RWPE2 (cell line): ENCODE measurements at regions not wholly inside any gene's neighbourhood (a gene's known extent, or its start where the extent isn't known, plus 50 kb on each side); places are given as distances from the start of the nearest gene placed in this dataset.

ENCODE experiments used
- ATAC-seq: fragments of 200-7000 bp; cut with Tn5 transposase; 3 replicates; pipeline ENCODE4 v1.9.1; 2021; ENCODE audit warnings: low read depth
- DNase-seq: peaks from one replicate; pipeline ENCODE4 v3.0.0-alpha.2; 2020; ENCODE audit warnings: low spot score
- H3K27ac ChIP-seq: fragments of 450-650 bp; 2 replicates; pipeline ENCODE4 v1.5.1; 2017; ENCODE audit warnings: mild to moderate bottlenecking; ENCODE audit not compliant: poor library complexity, severe bottlenecking
- H3K27me3 ChIP-seq: fragments of 250-450 bp; sonication (Bioruptor Pico); 2 replicates; pipeline ENCODE4 v1.5.1; 2021; ENCODE audit warnings: mild to moderate bottlenecking, moderate library complexity; ENCODE audit not compliant: insufficient read depth, poor library complexity, severe bottlenecking
- H3K36me3 ChIP-seq: fragments of 250-450 bp; sonication (Bioruptor Pico); 2 replicates; pipeline ENCODE4 v1.5.1; 2020; ENCODE audit warnings: low read depth, mild to moderate bottlenecking, moderate library complexity
- H3K4me1 ChIP-seq: fragments of 250-450 bp; sonication (Bioruptor Pico); 2 replicates; pipeline ENCODE4 v1.5.1; 2021; ENCODE audit warnings: mild to moderate bottlenecking, moderate library complexity; ENCODE audit not compliant: insufficient read depth, poor library complexity, severe bottlenecking
- H3K4me3 ChIP-seq: fragments of 250-450 bp; sonication (Bioruptor Pico); 2 replicates; pipeline ENCODE4 v1.5.1; 2021; ENCODE audit warnings: mild to moderate bottlenecking, moderate library complexity; ENCODE audit not compliant: severe bottlenecking
- H3K9me3 ChIP-seq: fragments of 250-450 bp; sonication (Bioruptor Pico); 2 replicates; pipeline ENCODE4 v1.5.1; 2021; ENCODE audit warnings: mild to moderate bottlenecking, moderate library complexity; ENCODE audit not compliant: severe bottlenecking
- TF ChIP-seq, protein P1 (sequence below): fragments of 450-650 bp; IDR thresholded peaks from one replicate; pipeline ENCODE4 v1.5.1; 2017; ENCODE audit warnings: mild to moderate bottlenecking, moderate library complexity; ENCODE audit not compliant: poor library complexity, severe bottlenecking

GRCh38 chr4:125676156-125676555 is 361.4 kb downstream of the FAT4 start:
- H3K4me1 ChIP-seq: no peaks in the 10 kb centered on the region
- ATAC-seq (no peak), DNase-seq (no peak)
- TF ChIP-seq, protein P1, sequence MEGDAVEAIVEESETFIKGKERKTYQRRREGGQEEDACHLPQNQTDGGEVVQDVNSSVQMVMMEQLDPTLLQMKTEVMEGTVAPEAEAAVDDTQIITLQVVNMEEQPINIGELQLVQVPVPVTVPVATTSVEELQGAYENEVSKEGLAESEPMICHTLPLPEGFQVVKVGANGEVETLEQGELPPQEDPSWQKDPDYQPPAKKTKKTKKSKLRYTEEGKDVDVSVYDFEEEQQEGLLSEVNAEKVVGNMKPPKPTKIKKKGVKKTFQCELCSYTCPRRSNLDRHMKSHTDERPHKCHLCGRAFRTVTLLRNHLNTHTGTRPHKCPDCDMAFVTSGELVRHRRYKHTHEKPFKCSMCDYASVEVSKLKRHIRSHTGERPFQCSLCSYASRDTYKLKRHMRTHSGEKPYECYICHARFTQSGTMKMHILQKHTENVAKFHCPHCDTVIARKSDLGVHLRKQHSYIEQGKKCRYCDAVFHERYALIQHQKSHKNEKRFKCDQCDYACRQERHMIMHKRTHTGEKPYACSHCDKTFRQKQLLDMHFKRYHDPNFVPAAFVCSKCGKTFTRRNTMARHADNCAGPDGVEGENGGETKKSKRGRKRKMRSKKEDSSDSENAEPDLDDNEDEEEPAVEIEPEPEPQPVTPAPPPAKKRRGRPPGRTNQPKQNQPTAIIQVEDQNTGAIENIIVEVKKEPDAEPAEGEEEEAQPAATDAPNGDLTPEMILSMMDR: no peak
- H3K4me3 ChIP-seq: no peak overlapping the region
- H3K36me3 ChIP-seq: no peaks in the 10 kb centered on the region
- H3K9me3 ChIP-seq: no peaks in the 10 kb centered on the region
- H3K27me3 ChIP-seq: no peaks in the 10 kb centered on the region
- H3K27ac ChIP-seq: no peak overlapping the region

DNA sequence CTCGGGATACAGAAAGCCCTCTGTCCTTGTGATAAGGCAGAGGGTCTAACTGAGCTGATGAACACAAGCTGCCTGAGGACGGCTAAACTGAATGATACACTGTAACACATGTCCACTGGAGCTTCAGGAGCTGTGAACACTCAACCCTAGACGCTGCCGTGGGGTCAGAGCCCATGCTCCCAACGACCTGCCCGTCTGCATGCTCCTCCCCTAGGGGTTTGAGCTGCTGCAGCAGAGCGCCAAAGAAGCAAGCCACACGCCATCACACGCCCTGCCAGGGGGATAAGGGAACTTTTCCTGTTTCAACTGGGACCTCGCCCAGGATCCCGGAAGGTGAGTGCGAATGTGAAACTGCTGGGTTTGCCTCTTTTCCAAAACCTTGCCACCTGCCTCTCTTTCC is 361.8 kb downstream of the FAT4 start:
- TF ChIP-seq, protein P1: no peak
- H3K36me3 ChIP-seq: no peaks in the 10 kb centered on the region
- DNase-seq (no peak), ATAC-seq (no peak)
- no peak overlapping the region for H3K4me3 ChIP-seq
- no peaks in the 10 kb centered on the region for H3K9me3 ChIP-seq
- no peak overlapping the region for H3K27ac ChIP-seq
- no peaks in the 10 kb centered on the region for H3K4me1 ChIP-seq
- no peaks in the 10 kb centered on the region for H3K27me3 ChIP-seq

DNA sequence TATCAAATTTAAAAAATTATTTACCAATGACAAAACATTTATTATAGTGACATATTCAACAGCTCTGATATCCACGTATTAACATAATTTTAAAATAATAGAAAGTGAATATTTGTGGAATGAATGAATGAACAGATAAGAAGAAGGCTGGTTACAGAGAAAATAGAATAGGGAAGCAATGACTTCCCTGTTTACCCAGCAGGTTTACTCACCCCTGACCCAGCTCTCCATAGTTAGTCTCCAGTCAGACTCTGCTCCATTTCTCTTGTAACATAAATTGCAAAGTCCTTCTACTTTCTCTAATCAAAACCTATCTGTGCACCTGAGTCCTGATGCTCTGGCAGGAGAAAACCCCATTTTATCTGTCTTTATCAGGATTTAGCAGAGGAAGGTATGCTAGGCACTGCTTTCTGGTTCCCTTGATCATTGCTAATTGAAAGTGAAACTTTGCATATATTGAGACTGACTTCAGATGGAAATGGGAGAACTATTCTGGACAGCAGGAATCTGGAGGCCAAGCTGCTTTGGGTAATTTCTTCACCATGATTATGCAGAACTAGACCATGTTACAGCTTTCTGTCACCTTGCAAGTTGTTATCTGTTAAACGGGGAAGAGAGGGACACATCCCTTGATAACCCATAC is 363.0 kb downstream of the FAT4 start:
- no peaks in the 10 kb centered on the region for H3K36me3 ChIP-seq
- no peak overlapping the region for H3K27ac ChIP-seq
- DNase-seq (no peak), ATAC-seq (no peak)
- H3K4me3 ChIP-seq: no peak overlapping the region
- no peaks in the 10 kb centered on the region for H3K27me3 ChIP-seq
- TF ChIP-seq, protein P1: no peak
- H3K9me3 ChIP-seq: no peaks in the 10 kb centered on the region
- H3K4me1 ChIP-seq: no peaks in the 10 kb centered on the region

DNA sequence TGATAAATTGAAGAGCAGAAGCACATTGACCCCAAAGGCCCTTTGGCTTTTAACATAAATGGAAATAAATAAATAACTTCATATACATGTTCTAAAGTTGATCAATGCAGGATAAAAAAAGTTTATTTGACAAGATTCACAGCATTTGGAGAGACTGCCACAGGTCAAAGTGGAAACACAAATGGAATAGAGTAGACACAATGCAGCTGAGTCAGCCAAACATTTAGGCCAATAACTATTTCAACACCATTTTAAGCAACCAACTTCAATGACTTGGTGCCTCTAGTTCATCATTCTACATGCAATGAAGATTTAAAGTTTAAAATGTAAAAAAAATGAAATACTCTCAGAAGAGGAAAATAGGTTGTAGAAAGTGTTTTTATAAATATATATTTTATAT is 365.2 kb downstream of the FAT4 start:
- ATAC-seq (no peak), DNase-seq (no peak)
- no peak overlapping the region for H3K27ac ChIP-seq
- TF ChIP-seq, protein P1: no peak
- no peaks in the 10 kb centered on the region for H3K9me3 ChIP-seq
- H3K36me3 ChIP-seq: no peaks in the 10 kb centered on the region
- H3K4me1 ChIP-seq: no peaks in the 10 kb centered on the region
- H3K27me3 ChIP-seq: no peaks in the 10 kb centered on the region
- H3K4me3 ChIP-seq: no peak overlapping the region

GRCh38 chr4:125681240-125681639 is 366.5 kb downstream of the FAT4 start:
- H3K36me3 ChIP-seq: no peaks in the 10 kb centered on the region
- H3K4me1 ChIP-seq: no peaks in the 10 kb centered on the region
- H3K27me3 ChIP-seq: no peaks in the 10 kb centered on the region
- ATAC-seq (no peak), DNase-seq (no peak)
- no peak overlapping the region for H3K4me3 ChIP-seq
- no peak overlapping the region for H3K27ac ChIP-seq
- no peaks in the 10 kb centered on the region for H3K9me3 ChIP-seq
- TF ChIP-seq, protein P1: no peak
